Cardiac muscle cell (in vitro differentiated cells and primary cell): ENCODE measurements at regions not wholly inside any gene's neighbourhood (a gene's known extent, or its start where the extent isn't known, plus 50 kb on each side); places are given as distances from the start of the nearest gene placed in this dataset.

Source experiments
- DNase-seq, 2 donors: peaks; one replicate each; pipeline versions ENCODE4 v3.0.0 to v3.0.0-alpha.2; 2010 to 2017; ENCODE audit warnings: low read depth in 1 of 2, low spot score in 1 of 2
- H3K27ac ChIP-seq: fragments of 200-600 bp; sonication (generic); 2 replicates; pipeline ENCODE4 v1.5.1; 2016
- H3K27me3 ChIP-seq: fragments of 200-600 bp; sonication (generic); 2 replicates; pipeline ENCODE4 v1.6.0; 2016; ENCODE audit warnings: control low read depth
- H3K36me3 ChIP-seq: fragments of 200-600 bp; sonication (generic); 2 replicates; pipeline ENCODE4 v1.5.1; 2016; ENCODE audit warnings: control low read depth
- H3K4me1 ChIP-seq: fragments of 200-600 bp; sonication (generic); 2 replicates; pipeline ENCODE4 v1.8.1; 2017; ENCODE audit warnings: low read depth, mild to moderate bottlenecking, mixed run types
- H3K4me3 ChIP-seq: fragments of 200-600 bp; sonication (generic); 2 replicates; pipeline ENCODE4 v1.5.1; 2016; ENCODE audit warnings: mild to moderate bottlenecking
- H3K9me3 ChIP-seq: fragments of 200-600 bp; sonication (generic); 2 replicates; pipeline ENCODE4 v1.5.1; 2017; ENCODE audit warnings: low read depth, mild to moderate bottlenecking, control low read depth
- TF ChIP-seq, protein P1 (sequence below): IDR thresholded peaks from 2 replicates; pipeline ENCODE4 v1.5.1; 2012; ENCODE audit warnings: low read depth, mild to moderate bottlenecking, low read length

DNA sequence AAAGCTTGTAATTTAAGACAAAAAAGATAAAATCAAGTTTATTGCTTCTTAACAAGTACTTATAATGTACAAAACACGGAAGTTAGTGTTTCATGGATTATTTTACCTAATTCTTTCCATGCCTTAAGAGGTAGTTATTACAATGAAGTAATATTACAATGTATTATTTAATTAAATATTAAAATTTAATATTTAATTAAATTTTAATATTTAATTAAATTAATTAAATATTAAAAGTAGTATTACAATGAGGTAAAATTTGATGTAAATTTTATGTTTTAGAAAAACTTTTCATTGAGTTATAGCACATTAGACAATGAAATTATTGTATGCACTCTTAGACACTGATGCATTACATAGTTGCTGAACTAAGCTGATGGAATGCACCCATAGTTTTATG, 220.7 kb upstream of the NETO1 start:
- Histone ChIP-seq H3K27ac (no peak overlapping the region), H3K36me3 (no peaks in the 10 kb centered on the region), H3K27me3 (no peaks in the 10 kb centered on the region), H3K4me1 (no peaks in the 10 kb centered on the region), H3K4me3 (no peak overlapping the region), H3K9me3 (no peaks in the 10 kb centered on the region)
- DNase-seq, result no peak
- TF ChIP-seq, protein P1, sequence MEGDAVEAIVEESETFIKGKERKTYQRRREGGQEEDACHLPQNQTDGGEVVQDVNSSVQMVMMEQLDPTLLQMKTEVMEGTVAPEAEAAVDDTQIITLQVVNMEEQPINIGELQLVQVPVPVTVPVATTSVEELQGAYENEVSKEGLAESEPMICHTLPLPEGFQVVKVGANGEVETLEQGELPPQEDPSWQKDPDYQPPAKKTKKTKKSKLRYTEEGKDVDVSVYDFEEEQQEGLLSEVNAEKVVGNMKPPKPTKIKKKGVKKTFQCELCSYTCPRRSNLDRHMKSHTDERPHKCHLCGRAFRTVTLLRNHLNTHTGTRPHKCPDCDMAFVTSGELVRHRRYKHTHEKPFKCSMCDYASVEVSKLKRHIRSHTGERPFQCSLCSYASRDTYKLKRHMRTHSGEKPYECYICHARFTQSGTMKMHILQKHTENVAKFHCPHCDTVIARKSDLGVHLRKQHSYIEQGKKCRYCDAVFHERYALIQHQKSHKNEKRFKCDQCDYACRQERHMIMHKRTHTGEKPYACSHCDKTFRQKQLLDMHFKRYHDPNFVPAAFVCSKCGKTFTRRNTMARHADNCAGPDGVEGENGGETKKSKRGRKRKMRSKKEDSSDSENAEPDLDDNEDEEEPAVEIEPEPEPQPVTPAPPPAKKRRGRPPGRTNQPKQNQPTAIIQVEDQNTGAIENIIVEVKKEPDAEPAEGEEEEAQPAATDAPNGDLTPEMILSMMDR, result no peak

DNA sequence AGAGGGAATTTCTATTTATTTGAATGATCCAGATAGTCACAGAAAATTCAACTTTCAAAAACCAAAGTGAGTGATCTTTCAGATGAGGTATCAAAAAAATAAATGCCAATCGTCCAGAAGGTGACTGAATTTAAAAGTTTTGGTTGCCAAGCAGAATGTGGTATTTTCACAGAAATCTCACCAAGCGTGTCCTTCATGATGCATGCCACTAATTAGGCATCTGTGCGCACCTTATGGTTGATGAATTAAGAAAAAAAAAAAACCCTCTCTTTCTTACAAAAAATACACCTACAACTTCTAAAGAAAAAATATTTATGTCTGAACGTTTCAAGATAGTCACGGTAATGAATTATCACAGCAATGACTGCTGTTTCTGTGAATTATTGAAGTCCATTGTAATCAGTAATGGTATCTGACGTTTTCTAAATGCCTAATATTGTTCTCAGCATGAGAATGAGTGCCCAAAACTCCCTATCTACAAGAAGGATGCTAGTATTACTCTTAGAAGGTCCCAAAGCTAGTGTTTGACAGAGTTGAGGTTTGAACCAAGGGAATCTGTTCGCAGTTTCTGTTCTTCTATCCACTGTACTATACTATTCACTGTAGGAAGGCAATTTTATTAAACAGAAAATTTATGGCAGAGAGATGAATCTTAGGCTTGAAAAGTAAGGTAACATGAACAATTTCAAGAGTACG, 219.6 kb upstream of the NETO1 start:
- no peak overlapping the region for H3K27ac ChIP-seq
- TF ChIP-seq, protein P1, result no peak

DNA sequence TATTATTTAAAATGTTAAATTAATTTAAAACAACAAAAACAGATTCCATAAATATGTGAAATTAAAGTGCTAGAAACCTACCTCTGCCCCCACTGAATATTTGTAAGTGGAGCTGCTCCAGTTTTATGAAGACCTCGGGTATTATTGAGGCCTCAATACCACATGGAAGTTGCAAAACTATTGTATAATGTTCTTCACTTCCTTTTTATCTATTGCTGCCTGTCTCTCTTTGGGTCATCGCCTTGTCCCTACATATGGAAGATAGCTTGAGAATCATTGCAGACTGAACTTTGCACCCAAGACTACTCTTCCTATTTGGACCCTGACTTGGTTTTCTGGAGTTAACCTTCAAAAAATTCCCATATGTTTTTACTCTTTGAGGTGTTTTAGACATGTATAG, 212.1 kb upstream of the NETO1 start:
- Histone ChIP-seq H3K4me1 (no peaks in the 10 kb centered on the region), H3K36me3 (no peaks in the 10 kb centered on the region), H3K4me3 (no peak overlapping the region), H3K27me3 (no peaks in the 10 kb centered on the region), H3K27ac (no peak overlapping the region), H3K9me3 (no peaks in the 10 kb centered on the region)
- TF ChIP-seq, protein P1, result no peak
- no peak for DNase-seq

More for the DNA sequence above, 219.6 kb upstream of the NETO1 start:
- H3K36me3 ChIP-seq, result no peaks in the 10 kb centered on the region
- no peaks in the 10 kb centered on the region for H3K27me3 ChIP-seq
- no peaks in the 10 kb centered on the region for H3K9me3 ChIP-seq
- H3K4me3 ChIP-seq, result no peak overlapping the region
- H3K4me1 ChIP-seq, result no peaks in the 10 kb centered on the region
- DNase-seq, result no peak

DNA sequence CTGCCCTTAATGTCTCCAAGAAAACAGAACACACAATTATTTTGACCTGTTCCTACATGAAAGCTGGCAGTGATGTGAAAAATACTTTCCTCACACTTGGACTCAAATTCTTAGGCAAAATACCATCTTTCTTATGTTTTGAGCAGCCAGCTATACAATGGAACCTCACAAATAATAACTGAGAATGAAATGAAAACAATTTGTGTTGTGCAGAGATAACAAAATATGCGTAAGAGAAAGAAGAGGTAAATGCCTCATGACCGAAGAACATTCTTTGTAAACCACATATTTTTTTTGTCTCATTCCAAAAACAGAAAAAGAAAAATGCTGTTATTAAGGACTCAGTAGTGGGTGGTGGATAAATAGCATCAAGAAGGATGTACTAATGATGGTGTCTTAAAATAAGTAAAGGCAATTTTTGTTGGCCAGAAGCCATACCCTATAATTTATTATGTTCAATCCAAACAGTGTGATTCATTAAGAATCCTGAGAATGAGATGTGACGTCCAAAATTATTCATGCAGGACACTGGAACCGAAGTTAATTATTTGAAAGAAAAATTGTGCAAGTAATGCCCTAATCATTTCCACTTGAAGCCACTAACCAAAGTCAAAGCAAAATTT, 193.0 kb upstream of the NETO1 start:
- TF ChIP-seq, protein P1, result no peak
- no peaks in the 10 kb centered on the region for H3K36me3 ChIP-seq
- no peaks in the 10 kb centered on the region for H3K4me1 ChIP-seq
- no peaks in the 10 kb centered on the region for H3K9me3 ChIP-seq
- H3K27me3 ChIP-seq, result no peaks in the 10 kb centered on the region
- DNase-seq, result no peak
- no peak overlapping the region for H3K27ac ChIP-seq
- H3K4me3 ChIP-seq, result no peak overlapping the region

DNA sequence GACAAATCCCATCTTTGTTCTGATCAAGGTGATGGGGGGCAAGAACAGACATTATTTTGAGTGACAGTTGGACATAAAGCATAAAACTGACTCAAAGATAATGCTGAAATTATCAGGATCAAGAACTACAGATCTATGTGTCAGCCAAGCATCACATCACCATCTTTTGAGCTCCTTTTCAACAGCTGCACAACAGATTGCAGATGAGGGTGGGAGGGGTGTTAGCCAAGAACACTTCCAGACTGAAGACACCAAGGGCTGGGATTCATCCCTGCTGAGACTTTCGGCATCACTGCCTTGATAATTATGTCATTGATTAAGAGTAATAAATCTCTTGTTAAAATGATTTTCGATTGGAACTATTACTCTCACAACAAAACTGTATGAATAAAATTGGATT, 191.5 kb upstream of the NETO1 start:
- TF ChIP-seq, protein P1, result no peak
- no peak for DNase-seq

More for the DNA sequence above, 191.5 kb upstream of the NETO1 start:
- H3K4me1 ChIP-seq, result no peaks in the 10 kb centered on the region
- H3K9me3 ChIP-seq, result no peaks in the 10 kb centered on the region
- no peak overlapping the region for H3K4me3 ChIP-seq
- H3K27ac ChIP-seq, result no peak overlapping the region
- H3K36me3 ChIP-seq, result no peaks in the 10 kb centered on the region
- no peaks in the 10 kb centered on the region for H3K27me3 ChIP-seq
